ENCODE measurements at regions not wholly inside any gene's neighbourhood (a gene's known extent, or its start where the extent isn't known, plus 50 kb on each side); places are given as distances from the start of the nearest gene placed in this dataset.

DNA sequence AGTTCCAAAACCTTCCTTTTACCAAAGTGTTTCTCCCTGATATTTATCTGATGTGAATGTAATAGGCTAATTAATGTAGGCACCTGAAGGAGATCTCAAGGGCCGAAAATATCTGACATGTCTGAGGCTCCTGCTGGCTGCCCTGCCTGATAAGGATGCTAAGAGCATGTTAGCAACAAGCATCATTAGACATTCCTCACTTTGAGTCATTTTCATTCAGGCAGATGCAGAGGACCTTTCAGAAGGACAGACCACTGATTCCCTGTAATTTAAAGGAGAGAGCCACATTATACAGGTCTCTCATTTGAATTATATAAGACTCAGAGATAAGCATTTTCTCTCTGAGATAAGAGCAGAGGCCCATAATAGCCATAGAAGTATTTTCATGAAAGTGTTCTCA is 222.4 kb upstream of the NCKAP5 start:
- Histone ChIP-seq H3K27me3 (no peaks in the 10 kb centered on the region), H3K36me3 (replicated peaks in 1 of 2; ENCODE audit: insufficient read depth in 1 of 2, low read depth in 2 of 2) (no peaks in the 10 kb centered on the region), H3K4me1 (no peaks in the 10 kb centered on the region), H3K4me3 (no peak overlapping the region), H3K9me3 (no peaks in the 10 kb centered on the region), H3K27ac (no peak overlapping the region)
- intact Hi-C loops (cut with DNase I), result no loop called here
- DNase-seq, result no peak
- TF ChIP-seq, protein P1, sequence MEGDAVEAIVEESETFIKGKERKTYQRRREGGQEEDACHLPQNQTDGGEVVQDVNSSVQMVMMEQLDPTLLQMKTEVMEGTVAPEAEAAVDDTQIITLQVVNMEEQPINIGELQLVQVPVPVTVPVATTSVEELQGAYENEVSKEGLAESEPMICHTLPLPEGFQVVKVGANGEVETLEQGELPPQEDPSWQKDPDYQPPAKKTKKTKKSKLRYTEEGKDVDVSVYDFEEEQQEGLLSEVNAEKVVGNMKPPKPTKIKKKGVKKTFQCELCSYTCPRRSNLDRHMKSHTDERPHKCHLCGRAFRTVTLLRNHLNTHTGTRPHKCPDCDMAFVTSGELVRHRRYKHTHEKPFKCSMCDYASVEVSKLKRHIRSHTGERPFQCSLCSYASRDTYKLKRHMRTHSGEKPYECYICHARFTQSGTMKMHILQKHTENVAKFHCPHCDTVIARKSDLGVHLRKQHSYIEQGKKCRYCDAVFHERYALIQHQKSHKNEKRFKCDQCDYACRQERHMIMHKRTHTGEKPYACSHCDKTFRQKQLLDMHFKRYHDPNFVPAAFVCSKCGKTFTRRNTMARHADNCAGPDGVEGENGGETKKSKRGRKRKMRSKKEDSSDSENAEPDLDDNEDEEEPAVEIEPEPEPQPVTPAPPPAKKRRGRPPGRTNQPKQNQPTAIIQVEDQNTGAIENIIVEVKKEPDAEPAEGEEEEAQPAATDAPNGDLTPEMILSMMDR (IDR thresholded peaks at IDR 0.05), result no peak
- TF ChIP-seq POLR2A (IDR thresholded peaks at IDR 0.05), result no peak
- ATAC-seq, result no peak
- WGBS, 2 donors, result 50 to 63% methylated on average over 1 of the region's 1 CpG

DNA sequence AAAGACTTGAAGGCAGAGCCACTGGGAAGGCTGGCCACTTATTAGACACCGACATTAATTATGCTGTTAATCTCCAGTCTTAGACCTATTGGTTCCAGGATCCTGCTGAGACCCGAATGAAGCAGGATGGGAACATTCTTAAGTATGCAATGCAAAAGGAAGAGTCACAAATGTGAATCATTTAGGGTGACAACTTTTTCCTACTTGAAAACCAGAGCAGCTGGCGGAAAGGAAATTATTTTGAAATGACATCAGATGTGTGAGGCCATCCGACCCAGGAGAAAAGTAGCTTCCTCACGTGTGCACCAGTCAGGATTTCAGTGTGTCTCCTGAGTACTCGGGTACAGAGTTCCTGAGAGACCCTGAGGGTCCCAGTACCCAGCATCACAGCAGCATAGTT is 222.9 kb upstream of the NCKAP5 start:
- H3K4me1 ChIP-seq, result no peaks in the 10 kb centered on the region
- 60 to 65% methylated on average over 6 of the region's 6 CpGs for WGBS, 2 donors
- no peak for TF ChIP-seq POLR2A (IDR thresholded peaks at IDR 0.05)
- TF ChIP-seq, protein P1 (IDR thresholded peaks at IDR 0.05), result no peak
- DNase-seq (no peak), ATAC-seq (no peak)
- no peaks in the 10 kb centered on the region for H3K27me3 ChIP-seq
- no peaks in the 10 kb centered on the region for H3K9me3 ChIP-seq
- no peak overlapping the region for H3K27ac ChIP-seq
- H3K36me3 ChIP-seq (replicated peaks in 1 of 2; ENCODE audit: insufficient read depth in 1 of 2, low read depth in 2 of 2), result no peaks in the 10 kb centered on the region
- H3K4me3 ChIP-seq, result no peak overlapping the region
- intact Hi-C loops (cut with DNase I), result no loop called here

DNA sequence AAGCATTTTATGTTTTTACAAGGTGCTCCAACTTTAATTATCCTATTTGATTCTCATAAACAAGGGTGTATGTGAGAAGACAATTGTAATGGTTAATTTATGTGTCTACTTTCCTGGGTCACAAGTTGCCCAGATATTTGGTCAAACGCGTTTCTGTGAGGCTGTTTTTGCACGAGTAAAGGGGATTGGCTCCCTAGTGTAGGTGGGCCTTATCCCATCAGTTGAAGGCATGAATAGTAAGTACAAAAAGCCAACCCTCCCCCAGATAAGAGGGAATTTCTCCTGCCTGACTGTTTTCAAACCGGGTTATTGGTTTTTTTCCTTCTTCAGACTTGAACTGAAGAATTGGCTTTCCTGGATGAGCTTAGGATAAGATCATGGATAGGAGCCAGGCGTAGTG is 224.0 kb upstream of the NCKAP5 start:
- no peaks in the 10 kb centered on the region for H3K9me3 ChIP-seq
- intact Hi-C loops (cut with DNase I), result no loop called here
- TF ChIP-seq, protein P1 (IDR thresholded peaks at IDR 0.05), result no peak
- no peak for TF ChIP-seq POLR2A (IDR thresholded peaks at IDR 0.05)
- no peak overlapping the region for H3K4me3 ChIP-seq
- no peaks in the 10 kb centered on the region for H3K36me3 ChIP-seq (replicated peaks in 1 of 2; ENCODE audit: insufficient read depth in 1 of 2, low read depth in 2 of 2)
- DNase-seq (no peak), ATAC-seq (no peak)
- 74 to 78% methylated on average over 5 of the region's 5 CpGs for WGBS, 2 donors
- H3K4me1 ChIP-seq, result no peaks in the 10 kb centered on the region
- H3K27me3 ChIP-seq, result no peaks in the 10 kb centered on the region
- H3K27ac ChIP-seq, result no peak overlapping the region

DNA sequence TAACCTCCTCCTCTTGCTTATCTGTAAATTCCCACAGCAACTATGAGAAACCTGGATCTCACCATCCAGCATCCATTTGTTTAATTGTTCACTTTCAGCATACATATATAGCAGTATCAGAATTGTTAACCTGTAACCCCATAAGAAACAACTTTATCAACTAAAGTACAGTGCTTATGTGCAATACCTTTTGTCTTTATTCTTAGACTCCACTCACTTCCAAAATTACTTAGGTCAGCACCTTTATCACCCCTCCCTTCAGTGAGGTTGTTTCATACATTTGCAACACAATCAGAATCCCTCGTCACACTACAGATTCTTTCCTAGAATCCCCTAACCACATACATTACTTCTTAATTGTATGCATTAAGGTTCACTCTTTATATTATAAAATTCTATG is 225.9 kb upstream of the NCKAP5 start:
- ATAC-seq, result no peak
- 59 to 63% methylated on average over 1 of the region's 1 CpG for WGBS, 2 donors
- H3K36me3 ChIP-seq (replicated peaks in 1 of 2; ENCODE audit: insufficient read depth in 1 of 2, low read depth in 2 of 2), result no peaks in the 10 kb centered on the region

DNA sequence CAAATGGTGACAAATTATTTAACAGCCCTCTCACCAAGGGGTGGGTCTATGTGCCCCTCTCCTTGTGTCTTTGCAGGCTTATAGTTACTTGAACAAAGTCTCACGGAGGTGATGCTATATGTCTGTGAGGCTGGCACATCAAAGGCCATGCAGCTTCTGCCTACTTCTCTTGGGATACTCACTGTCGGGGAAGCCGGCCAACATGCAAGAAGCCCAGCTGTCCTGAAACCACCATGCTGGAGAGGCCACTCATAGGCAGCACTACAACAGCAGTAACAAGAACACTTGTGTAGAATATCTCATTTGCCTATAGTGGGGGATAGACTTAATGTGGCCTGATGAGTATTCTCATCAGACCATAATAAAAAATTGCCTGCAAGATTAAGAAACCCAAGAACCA is 233.7 kb upstream of the NCKAP5 start:
- 64 to 92% methylated on average over 3 of the region's 3 CpGs for WGBS, 2 donors
- Histone ChIP-seq H3K36me3 (replicated peaks in 1 of 2; ENCODE audit: insufficient read depth in 1 of 2, low read depth in 2 of 2) (no peaks in the 10 kb centered on the region), H3K4me1 (no peaks in the 10 kb centered on the region), H3K27ac (no peak overlapping the region), H3K9me3 (no peaks in the 10 kb centered on the region), H3K4me3 (no peak overlapping the region), H3K27me3 (no peaks in the 10 kb centered on the region)
- ATAC-seq (no peak), DNase-seq (no peak)
- intact Hi-C loops (cut with DNase I), result no loop called here
- TF ChIP-seq POLR2A (IDR thresholded peaks at IDR 0.05), result no peak
- TF ChIP-seq, protein P1 (IDR thresholded peaks at IDR 0.05), result no peak

More for the DNA sequence above, 225.9 kb upstream of the NCKAP5 start:
- intact Hi-C loops (cut with DNase I), result no loop called here
- Histone ChIP-seq H3K9me3 (no peaks in the 10 kb centered on the region), H3K4me1 (no peaks in the 10 kb centered on the region), H3K27ac (no peak overlapping the region), H3K4me3 (no peak overlapping the region), H3K27me3 (no peaks in the 10 kb centered on the region)
- no peak for TF ChIP-seq POLR2A (IDR thresholded peaks at IDR 0.05)
- TF ChIP-seq, protein P1 (IDR thresholded peaks at IDR 0.05), result no peak
- no peak for DNase-seq
